ENCODE measurements at regions not wholly inside any gene's neighbourhood (a gene's known extent, or its start where the extent isn't known, plus 50 kb on each side); places are given as distances from the start of the nearest gene placed in this dataset.
"Not testable (repeated sequence)": the region's sequence is repeated elsewhere in the genome, so short reads cannot be mapped to it uniquely, and the experiment has no call there.

GRCh38 chr20:56689318-56689717 lies 60.2 kb downstream of the TFAP2C start:
- DNase-seq (ENCODE audit: low read depth in 3 of 3), result no peak

- no peak for DNase-seq (ENCODE audit: low read depth in 3 of 3)
Measured at GRCh38 chr20:56689852-56690485, 60.9 kb downstream of the TFAP2C start.

GRCh38 chr20:56690531-56691175 lies 61.5 kb downstream of the TFAP2C start:
- DNase-seq (ENCODE audit: low read depth in 3 of 3), result no peak

- no peak for DNase-seq (ENCODE audit: low read depth in 3 of 3)
Measured at GRCh38 chr20:56691325-56691998, 62.4 kb downstream of the TFAP2C start.

GRCh38 chr20:56693217-56693616 lies 64.1 kb downstream of the TFAP2C start:
- DNase-seq (ENCODE audit: low read depth in 3 of 3), result no peak

- DNase-seq (ENCODE audit: low read depth in 3 of 3), result no peak
Measured at GRCh38 chr20:56697476-56697875, 68.4 kb downstream of the TFAP2C start.

- DNase-seq (ENCODE audit: low read depth in 3 of 3), result no peak
Measured at GRCh38 chr20:56698297-56698696, 69.2 kb downstream of the TFAP2C start.

GRCh38 chr20:56698749-56699148 lies 69.6 kb downstream of the TFAP2C start:
- DNase-seq (ENCODE audit: low read depth in 3 of 3), result no peak

GRCh38 chr20:56702931-56703840 lies 74.1 kb downstream of the TFAP2C start:
- no peak for DNase-seq (ENCODE audit: low read depth in 3 of 3)

- no peak for DNase-seq (ENCODE audit: low read depth in 3 of 3)
Measured at GRCh38 chr20:56706867-56707360, 77.8 kb downstream of the TFAP2C start.

GRCh38 chr20:56708991-56709390 lies 79.9 kb downstream of the TFAP2C start:
- no peak for DNase-seq (ENCODE audit: low read depth in 3 of 3)

- no peak for DNase-seq (ENCODE audit: low read depth in 3 of 3)
Measured at GRCh38 chr20:56710125-56710524, 81.0 kb downstream of the TFAP2C start.

GRCh38 chr20:56710577-56710976 lies 81.5 kb downstream of the TFAP2C start:
- DNase-seq (ENCODE audit: low read depth in 3 of 3), result not testable (repeated sequence)

GRCh38 chr20:56711018-56711417 lies 81.9 kb downstream of the TFAP2C start:
- no peak for DNase-seq (ENCODE audit: low read depth in 3 of 3)

- no peak for DNase-seq (ENCODE audit: low read depth in 3 of 3)
Measured at GRCh38 chr20:56715309-56715708, 86.2 kb downstream of the TFAP2C start.

- DNase-seq (ENCODE audit: low read depth in 3 of 3), result no peak
Measured at GRCh38 chr20:56715902-56716519, 86.9 kb downstream of the TFAP2C start.

GRCh38 chr20:56716806-56717205 lies 87.7 kb downstream of the TFAP2C start:
- DNase-seq (ENCODE audit: low read depth in 3 of 3), result no peak

- no peak for DNase-seq (ENCODE audit: low read depth in 3 of 3)
Measured at GRCh38 chr20:56718816-56719215, 89.7 kb downstream of the TFAP2C start.

- DNase-seq (ENCODE audit: low read depth in 3 of 3), result no peak
Measured at GRCh38 chr20:56720620-56721213, 91.6 kb downstream of the TFAP2C start.

- no peak for DNase-seq (ENCODE audit: low read depth in 3 of 3)
Measured at GRCh38 chr20:56722042-56722441, 92.9 kb downstream of the TFAP2C start.

- no peak for DNase-seq (ENCODE audit: low read depth in 3 of 3)
Measured at GRCh38 chr20:56723331-56723730, 94.2 kb downstream of the TFAP2C start.
